K562 (cell line): ENCODE measurements at regions not wholly inside any gene's neighbourhood (a gene's known extent, or its start where the extent isn't known, plus 50 kb on each side); places are given as distances from the start of the nearest gene placed in this dataset.
A peak's percentile ranks its signal among the peaks of the same experiment; 100 is the strongest.

Experiments
- CBX8 ChIP-seq: fragments of 200-600 bp; sonication (generic); IDR thresholded peaks from 2 replicates; pipeline ENCODE4 v1.6.1; 2012; ENCODE audit warnings: borderline replicate concordance, mixed run types, low read depth, mild to moderate bottlenecking, moderate library complexity, mixed read lengths, low read length, control low read depth, inconsistent platforms; ENCODE audit not compliant: poor library complexity, severe bottlenecking; ENCODE audit errors: extremely low read depth
- CREBBP ChIP-seq: IDR thresholded peaks from one replicate; pipeline ENCODE4 v1.6.1; 2012; ENCODE audit warnings: low read depth, mild to moderate bottlenecking, control low read depth, inconsistent platforms, low read length
- DMBX1 ChIP-seq: fragments of 250-450 bp; sonication (Bioruptor Pico); IDR thresholded peaks from 2 replicates; pipeline ENCODE4 v1.8.0; 2022; ENCODE audit warnings: inconsistent platforms, mild to moderate bottlenecking, moderate library complexity, borderline replicate concordance
- GATA2 ChIP-seq: sonication (generic); formaldehyde crosslinking; IDR thresholded peaks from 2 replicates; pipeline ENCODE4 v1.4.0; 2020; ENCODE audit warnings: mild to moderate bottlenecking, missing genetic modification reagents
- SIN3B ChIP-seq: fragments of 450-650 bp; IDR thresholded peaks from 2 replicates; pipeline ENCODE4 v1.6.1; 2017; ENCODE audit warnings: low read depth, mild to moderate bottlenecking, moderate library complexity
- SLC30A9 ChIP-seq: fragments of 250-450 bp; sonication (Bioruptor Pico); IDR thresholded peaks from 2 replicates; pipeline ENCODE4 v1.8.0; 2022; ENCODE audit warnings: mild to moderate bottlenecking, moderate library complexity
- XRCC3 ChIP-seq: fragments of 450-650 bp; IDR thresholded peaks from 2 replicates; pipeline ENCODE4 v1.6.1; 2017; ENCODE audit warnings: mild to moderate bottlenecking, moderate library complexity
- ZNF695 ChIP-seq: fragments of 450-650 bp; formaldehyde crosslinking; IDR thresholded peaks from 2 replicates; pipeline ENCODE4 v1.4.0; 2020; ENCODE audit warnings: mild to moderate bottlenecking, moderate library complexity
- TF ChIP-seq, protein P1 (sequence below): sonication (generic); formaldehyde crosslinking; IDR thresholded peaks from 2 replicates; pipeline ENCODE4 v1.8.0; 2022; ENCODE audit warnings: mild to moderate bottlenecking, missing genetic modification reagents
- TF ChIP-seq, protein P2 (sequence below): fragments of 200-600 bp; sonication (generic); IDR thresholded peaks from one replicate; pipeline ENCODE4 v1.6.1; 2012; ENCODE audit warnings: mild to moderate bottlenecking, low read depth, low read length, inconsistent platforms
- TF ChIP-seq, protein P3 (sequence below): fragments of 200-800 bp; sonication (Bioruptor generic); IDR thresholded peaks from 2 replicates; pipeline ENCODE4 v1.6.1; 2017; ENCODE audit warnings: missing genetic modification characterization, missing compliant biosample characterization

DNA sequence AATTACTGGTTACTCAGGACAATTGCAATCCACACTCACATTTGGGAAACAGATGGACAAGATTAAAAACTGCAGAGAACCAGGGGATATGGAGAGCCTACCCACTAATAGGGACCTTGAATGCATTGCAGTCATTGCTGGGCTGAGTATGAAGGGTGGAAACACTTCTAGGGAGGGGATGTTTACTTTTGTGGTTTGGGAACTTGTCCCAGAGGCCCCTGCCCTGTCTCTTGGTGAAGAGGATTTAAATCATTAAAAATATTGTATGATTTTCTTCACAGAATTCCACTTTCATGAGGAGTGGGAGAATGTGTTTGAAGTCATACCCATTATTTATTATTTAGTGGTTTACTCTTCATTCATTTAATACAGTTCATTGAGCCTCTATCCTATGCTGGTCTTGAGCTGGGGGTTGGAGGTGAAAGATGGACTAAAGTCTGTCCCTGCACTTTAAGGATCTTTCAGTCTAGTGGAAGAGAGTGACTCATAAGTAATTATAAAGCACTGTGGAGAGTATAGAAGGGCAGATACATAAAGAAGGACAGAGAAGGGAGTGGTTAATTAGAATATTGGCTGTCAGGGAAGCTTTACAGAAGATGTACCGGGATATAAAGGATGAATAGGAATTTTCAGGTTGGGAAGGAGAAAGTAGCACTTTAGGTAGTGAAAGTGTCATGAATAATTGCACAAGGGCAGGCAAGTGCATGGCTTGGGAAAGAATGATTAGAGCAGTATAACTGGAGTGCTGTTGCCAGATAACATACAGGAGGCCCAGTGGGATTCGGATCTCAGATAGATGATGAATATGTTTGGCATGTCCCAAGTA is 313.4 kb downstream of the LPIN1 start (continued):
- TF ChIP-seq, protein P1, sequence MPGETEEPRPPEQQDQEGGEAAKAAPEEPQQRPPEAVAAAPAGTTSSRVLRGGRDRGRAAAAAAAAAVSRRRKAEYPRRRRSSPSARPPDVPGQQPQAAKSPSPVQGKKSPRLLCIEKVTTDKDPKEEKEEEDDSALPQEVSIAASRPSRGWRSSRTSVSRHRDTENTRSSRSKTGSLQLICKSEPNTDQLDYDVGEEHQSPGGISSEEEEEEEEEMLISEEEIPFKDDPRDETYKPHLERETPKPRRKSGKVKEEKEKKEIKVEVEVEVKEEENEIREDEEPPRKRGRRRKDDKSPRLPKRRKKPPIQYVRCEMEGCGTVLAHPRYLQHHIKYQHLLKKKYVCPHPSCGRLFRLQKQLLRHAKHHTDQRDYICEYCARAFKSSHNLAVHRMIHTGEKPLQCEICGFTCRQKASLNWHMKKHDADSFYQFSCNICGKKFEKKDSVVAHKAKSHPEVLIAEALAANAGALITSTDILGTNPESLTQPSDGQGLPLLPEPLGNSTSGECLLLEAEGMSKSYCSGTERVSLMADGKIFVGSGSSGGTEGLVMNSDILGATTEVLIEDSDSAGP (CRISPR knock-in tag) = no peak
- TF ChIP-seq CBX8 = no peak
- TF ChIP-seq SLC30A9 (CRISPR knock-in tag) = no peak
- no peak for TF ChIP-seq XRCC3
- TF ChIP-seq GATA2 (CRISPR knock-in tag) = peak; percentile 43; the same call in 1 of the 2 replicates
- no peak for TF ChIP-seq CREBBP
- TF ChIP-seq, protein P2, sequence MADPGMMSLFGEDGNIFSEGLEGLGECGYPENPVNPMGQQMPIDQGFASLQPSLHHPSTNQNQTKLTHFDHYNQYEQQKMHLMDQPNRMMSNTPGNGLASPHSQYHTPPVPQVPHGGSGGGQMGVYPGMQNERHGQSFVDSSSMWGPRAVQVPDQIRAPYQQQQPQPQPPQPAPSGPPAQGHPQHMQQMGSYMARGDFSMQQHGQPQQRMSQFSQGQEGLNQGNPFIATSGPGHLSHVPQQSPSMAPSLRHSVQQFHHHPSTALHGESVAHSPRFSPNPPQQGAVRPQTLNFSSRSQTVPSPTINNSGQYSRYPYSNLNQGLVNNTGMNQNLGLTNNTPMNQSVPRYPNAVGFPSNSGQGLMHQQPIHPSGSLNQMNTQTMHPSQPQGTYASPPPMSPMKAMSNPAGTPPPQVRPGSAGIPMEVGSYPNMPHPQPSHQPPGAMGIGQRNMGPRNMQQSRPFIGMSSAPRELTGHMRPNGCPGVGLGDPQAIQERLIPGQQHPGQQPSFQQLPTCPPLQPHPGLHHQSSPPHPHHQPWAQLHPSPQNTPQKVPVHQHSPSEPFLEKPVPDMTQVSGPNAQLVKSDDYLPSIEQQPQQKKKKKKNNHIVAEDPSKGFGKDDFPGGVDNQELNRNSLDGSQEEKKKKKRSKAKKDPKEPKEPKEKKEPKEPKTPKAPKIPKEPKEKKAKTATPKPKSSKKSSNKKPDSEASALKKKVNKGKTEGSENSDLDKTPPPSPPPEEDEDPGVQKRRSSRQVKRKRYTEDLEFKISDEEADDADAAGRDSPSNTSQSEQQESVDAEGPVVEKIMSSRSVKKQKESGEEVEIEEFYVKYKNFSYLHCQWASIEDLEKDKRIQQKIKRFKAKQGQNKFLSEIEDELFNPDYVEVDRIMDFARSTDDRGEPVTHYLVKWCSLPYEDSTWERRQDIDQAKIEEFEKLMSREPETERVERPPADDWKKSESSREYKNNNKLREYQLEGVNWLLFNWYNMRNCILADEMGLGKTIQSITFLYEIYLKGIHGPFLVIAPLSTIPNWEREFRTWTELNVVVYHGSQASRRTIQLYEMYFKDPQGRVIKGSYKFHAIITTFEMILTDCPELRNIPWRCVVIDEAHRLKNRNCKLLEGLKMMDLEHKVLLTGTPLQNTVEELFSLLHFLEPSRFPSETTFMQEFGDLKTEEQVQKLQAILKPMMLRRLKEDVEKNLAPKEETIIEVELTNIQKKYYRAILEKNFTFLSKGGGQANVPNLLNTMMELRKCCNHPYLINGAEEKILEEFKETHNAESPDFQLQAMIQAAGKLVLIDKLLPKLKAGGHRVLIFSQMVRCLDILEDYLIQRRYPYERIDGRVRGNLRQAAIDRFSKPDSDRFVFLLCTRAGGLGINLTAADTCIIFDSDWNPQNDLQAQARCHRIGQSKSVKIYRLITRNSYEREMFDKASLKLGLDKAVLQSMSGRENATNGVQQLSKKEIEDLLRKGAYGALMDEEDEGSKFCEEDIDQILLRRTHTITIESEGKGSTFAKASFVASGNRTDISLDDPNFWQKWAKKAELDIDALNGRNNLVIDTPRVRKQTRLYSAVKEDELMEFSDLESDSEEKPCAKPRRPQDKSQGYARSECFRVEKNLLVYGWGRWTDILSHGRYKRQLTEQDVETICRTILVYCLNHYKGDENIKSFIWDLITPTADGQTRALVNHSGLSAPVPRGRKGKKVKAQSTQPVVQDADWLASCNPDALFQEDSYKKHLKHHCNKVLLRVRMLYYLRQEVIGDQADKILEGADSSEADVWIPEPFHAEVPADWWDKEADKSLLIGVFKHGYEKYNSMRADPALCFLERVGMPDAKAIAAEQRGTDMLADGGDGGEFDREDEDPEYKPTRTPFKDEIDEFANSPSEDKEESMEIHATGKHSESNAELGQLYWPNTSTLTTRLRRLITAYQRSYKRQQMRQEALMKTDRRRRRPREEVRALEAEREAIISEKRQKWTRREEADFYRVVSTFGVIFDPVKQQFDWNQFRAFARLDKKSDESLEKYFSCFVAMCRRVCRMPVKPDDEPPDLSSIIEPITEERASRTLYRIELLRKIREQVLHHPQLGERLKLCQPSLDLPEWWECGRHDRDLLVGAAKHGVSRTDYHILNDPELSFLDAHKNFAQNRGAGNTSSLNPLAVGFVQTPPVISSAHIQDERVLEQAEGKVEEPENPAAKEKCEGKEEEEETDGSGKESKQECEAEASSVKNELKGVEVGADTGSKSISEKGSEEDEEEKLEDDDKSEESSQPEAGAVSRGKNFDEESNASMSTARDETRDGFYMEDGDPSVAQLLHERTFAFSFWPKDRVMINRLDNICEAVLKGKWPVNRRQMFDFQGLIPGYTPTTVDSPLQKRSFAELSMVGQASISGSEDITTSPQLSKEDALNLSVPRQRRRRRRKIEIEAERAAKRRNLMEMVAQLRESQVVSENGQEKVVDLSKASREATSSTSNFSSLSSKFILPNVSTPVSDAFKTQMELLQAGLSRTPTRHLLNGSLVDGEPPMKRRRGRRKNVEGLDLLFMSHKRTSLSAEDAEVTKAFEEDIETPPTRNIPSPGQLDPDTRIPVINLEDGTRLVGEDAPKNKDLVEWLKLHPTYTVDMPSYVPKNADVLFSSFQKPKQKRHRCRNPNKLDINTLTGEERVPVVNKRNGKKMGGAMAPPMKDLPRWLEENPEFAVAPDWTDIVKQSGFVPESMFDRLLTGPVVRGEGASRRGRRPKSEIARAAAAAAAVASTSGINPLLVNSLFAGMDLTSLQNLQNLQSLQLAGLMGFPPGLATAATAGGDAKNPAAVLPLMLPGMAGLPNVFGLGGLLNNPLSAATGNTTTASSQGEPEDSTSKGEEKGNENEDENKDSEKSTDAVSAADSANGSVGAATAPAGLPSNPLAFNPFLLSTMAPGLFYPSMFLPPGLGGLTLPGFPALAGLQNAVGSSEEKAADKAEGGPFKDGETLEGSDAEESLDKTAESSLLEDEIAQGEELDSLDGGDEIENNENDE = no peak
- no peak for TF ChIP-seq DMBX1 (CRISPR knock-in tag)
- TF ChIP-seq SIN3B = no peak
- no peak for TF ChIP-seq ZNF695 (CRISPR knock-in tag)
- TF ChIP-seq, protein P3, sequence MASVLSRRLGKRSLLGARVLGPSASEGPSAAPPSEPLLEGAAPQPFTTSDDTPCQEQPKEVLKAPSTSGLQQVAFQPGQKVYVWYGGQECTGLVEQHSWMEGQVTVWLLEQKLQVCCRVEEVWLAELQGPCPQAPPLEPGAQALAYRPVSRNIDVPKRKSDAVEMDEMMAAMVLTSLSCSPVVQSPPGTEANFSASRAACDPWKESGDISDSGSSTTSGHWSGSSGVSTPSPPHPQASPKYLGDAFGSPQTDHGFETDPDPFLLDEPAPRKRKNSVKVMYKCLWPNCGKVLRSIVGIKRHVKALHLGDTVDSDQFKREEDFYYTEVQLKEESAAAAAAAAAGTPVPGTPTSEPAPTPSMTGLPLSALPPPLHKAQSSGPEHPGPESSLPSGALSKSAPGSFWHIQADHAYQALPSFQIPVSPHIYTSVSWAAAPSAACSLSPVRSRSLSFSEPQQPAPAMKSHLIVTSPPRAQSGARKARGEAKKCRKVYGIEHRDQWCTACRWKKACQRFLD (CRISPR knock-in tag) = no peak
